ENCODE measurements at regions not wholly inside any gene's neighbourhood (a gene's known extent, or its start where the extent isn't known, plus 50 kb on each side); places are given as distances from the start of the nearest gene placed in this dataset.
"Not testable (repeated sequence)": the region's sequence is repeated elsewhere in the genome, so short reads cannot be mapped to it uniquely, and the experiment has no call there.

DNA sequence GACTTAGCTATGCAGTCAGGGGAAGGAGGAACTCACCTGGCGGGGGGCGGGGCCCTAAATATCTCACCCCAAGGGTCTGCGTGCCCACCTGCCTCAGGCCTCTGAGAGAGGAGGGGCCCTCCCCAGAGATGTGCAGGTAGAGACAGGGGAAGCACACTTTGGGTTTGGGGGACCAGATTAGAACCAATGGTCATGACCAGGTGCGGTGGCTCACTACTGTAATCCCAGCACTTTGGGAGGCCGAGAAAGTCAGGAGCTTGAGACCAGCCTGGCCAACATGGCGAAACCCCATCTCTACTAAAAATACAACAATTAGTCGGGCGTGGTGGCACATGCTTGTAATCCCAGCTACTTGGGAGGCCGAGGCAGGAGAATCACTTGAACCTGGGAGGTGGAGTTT, 246.4 kb upstream of the TCERG1L start:
- not testable (repeated sequence) for DNase-seq (ENCODE audit: low read depth in 2 of 3, low spot score in 2 of 3)

DNA sequence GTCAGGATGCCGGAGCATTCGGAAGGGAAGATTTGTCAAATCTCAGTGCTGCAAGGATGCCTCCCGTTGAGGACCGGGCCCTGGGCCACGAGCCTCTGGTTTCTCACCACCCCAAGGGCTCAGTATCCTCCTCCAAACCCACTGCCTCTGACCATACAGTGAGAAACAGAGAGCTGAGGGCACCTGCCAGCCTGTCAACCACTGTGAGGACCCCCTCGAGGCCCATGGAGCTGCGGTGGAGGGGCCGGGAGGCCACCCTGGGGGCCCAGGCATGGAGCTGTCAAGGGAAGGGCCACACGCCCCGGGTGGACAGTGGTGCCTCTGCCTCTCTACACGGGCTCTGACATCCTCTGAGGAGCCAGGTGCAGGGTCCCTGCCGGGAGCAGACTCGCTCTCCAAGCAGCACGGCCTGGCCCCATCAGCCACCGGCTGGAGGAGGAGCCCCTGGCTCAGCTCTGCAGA, 248.0 kb upstream of the TCERG1L start:
- DNase-seq (ENCODE audit: low read depth in 2 of 3, low spot score in 2 of 3) = no peak

DNA sequence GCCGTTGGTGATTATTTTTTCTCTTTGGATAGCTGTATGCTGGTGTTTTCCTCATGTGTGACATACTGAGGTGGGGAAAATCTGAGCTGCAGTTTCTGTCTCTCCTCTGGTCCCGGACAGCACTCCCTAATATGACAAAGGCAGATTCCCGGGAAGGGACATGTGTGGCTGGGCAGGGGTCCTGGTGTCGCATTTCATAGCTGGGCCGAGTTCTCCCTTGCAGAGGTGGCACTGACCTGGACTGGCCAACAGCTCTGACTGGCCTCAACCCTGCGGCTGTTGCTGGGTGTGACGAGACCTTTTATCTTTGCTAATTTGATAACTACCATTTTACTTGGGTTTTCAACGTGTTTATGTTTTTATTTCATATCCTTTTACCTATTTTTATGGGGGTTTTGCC, 248.6 kb upstream of the TCERG1L start:
- no peak for DNase-seq (ENCODE audit: low read depth in 2 of 3, low spot score in 2 of 3)

DNA sequence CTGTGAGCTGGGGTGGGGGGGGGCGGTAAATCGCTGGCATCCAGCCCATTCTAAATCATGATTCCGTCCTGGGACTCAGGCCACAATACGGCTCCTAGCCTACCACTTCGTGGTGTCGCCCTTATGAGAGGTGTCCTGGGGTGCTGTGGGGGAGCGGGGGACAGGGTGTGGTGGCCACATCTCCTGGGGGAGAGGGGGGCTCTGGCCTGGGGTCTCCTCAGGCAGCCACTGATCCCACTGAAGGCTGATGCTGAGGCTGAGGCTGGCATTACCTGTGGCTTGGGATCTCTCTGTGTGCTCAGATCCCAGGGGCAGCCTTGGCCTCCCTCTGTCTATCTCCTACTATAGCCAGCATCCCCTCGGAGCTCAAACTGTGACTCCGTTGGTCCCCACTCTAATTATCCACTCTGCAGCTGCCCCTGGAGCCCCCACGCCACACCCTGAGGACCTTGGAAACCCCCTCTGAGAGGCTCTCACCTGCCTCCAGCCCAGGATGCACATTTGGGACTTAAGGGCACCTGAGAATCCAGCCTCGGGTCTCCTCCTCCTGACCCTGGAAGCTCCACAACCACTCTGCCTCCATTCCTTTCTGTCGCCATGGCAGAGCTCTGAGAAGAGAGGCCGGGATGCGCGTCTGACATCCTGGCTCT, 249.3 kb upstream of the TCERG1L start:
- DNase-seq (ENCODE audit: low read depth in 2 of 3, low spot score in 2 of 3) = no peak

DNA sequence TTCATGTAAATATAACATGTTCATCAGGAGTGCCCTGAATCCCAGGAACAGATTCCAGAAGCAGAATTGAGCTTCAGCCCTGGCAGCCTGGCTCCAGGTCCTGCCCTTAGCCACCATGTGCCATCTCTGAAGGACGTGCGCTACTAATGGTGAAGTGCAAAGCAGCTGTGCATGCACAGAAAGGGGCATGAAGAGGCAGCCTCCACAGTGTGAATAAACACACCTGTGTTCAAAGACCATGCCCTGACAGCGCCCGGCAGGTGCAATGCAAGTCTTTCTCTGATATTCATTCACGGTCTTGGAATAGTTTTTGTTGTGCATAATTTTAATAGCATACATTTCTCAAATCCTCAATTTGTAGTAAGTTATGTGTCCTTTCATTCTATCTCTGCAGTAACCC, 250.4 kb upstream of the TCERG1L start:
- DNase-seq (ENCODE audit: low read depth in 2 of 3, low spot score in 2 of 3) = no peak

DNA sequence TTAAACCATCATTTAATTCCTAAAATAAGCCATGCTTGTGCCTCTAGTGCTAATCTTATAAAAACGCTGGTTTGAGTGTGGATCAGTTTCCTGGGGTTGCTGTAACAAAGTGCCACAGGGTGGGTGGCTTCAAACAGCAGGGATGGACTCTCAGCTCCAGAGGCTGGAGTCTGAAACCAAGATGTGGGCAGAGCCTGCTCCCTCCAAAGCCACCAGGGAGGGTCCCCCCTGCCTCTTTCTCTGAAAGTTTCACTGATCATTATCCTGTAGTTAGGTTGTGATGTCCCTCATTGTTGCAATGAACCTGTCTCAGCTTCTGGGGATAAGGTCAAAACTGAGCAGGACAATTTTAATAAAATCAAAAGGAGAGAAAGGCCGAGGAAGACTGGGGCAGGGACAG, 251.9 kb upstream of the TCERG1L start:
- no peak for DNase-seq (ENCODE audit: low read depth in 2 of 3, low spot score in 2 of 3)

DNA sequence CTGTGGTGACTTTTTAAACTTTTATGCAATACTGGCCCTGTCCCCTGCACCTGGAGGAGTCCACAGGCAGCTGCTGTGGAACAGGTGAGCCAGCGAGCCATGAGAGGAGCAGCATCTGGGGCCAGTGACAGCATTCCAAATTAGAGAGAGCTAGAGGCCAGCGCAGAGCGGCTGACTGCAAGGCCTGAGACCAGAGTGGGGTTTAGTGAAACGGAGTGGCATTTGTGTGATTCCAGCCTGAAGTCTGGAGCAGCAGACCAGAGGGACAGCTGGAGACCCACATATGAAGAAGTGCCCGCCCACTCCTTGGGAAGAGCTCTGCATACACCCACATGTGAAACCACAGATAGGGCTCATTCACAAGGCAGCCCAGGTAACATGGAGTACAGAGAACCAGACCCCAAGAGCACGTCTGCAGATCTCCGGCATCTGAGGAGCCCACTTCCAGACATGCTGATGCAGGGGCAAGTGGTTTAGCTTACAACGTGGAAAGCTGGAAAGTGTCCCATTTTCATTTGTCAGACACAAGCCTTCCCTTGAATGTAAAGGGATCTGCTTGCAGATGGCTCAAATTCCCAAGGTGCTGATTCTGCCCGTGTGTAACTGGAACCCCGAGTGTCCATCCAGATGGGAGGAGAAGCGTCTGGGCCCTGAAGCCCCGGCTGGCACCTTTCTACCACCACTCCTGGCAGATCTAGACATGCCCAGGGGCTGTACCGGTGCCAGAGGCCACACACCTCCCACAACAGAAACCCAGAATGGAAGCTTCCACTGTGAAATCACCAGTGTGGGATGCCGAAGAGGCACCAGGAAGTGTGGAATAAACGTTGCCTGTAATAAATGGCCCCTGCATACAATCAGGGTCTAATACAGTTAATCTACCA, 256.0 kb upstream of the TCERG1L start:
- no peak for DNase-seq (ENCODE audit: low read depth in 2 of 3, low spot score in 2 of 3)

DNA sequence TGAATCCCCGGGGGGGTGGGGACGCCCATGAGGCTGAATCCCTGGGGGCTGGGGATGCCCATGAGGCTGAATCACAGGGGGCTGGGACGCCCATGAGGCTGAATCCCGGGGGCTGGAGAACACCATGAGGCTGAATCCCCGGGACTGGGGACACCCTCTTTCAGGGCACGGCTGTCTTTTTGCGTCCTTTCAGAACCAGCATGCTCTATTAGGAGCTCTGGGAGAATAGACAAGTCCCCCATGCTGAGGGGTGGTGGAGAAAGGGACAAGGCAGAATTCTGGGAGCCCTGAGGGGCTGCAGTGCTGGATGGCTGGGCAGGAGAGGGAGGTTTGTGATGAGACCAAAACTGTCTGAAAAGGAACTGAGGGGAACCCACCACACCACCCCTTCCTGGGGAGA, 257.3 kb upstream of the TCERG1L start:
- no peak for DNase-seq (ENCODE audit: low read depth in 2 of 3, low spot score in 2 of 3)

DNA sequence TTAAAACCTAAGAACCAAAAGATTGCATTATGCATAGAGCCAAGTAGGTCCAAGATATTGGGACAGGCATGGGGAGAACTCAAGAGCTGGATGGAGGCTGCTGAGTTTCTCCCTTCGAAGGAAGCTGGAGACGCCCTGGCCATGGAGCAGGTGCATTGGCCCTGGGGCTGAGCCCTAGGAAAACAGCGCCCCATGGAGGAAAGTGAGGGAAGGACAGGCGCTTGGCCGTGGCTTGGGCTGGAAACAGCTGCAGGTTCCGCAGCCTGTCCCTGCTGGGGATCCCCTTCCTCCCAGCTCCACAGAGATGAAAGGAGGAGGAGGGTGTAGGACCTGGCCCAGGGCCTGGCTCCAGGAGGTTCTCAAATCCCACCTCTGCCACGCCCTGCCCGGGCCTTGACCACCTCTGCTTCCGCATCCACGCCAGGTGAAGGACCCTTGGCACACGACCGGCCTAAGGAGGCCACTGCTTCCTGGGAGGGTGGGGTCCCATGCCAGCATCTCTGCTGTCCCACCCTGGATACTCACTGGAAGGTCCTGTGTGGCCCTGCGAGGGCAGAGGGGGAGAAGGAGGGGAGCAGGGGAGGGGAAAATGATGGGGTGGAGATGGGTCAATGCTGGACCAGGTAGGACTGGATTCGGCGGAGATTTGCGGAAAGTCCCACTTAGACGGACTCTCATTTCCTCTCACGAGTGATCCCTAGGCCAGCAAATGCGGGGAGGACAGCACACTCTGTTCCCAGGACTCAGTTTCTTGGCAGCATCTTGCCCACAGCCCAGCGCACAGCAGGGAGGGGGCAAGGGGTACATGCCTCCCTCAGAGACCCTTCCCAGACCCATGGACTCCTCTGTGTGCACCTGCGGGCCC, 258.6 kb upstream of the TCERG1L start:
- DNase-seq (ENCODE audit: low read depth in 2 of 3, low spot score in 2 of 3) = no peak

DNA sequence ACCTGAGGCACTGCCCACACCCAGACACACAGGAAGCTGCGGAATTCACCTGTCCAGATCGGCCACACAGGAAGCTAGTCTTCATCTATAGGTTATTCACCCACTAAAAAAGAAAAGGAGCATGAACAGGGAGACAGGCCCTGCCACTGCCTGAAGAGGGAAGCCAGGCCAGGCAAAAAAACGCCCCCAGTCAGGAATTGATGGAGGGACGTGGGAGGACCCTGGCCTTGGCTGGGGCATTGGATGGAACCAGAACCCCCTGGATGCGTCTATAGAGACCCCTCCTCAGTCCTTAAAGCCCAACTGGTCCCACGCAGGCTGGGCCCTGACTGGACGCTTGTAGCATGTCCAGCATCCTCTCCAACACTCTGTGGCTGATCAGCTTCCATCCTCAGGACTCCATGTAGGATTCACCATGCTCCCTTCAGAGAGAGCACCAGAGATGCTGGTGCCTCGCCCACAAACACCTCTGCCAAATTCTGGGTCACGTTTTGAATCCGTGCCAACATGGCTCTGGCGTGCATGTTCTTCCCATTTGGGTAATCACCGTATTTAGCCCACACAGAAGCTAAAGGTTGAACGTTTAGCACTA, 259.3 kb upstream of the TCERG1L start:
- no peak for DNase-seq (ENCODE audit: low read depth in 2 of 3, low spot score in 2 of 3)

DNA sequence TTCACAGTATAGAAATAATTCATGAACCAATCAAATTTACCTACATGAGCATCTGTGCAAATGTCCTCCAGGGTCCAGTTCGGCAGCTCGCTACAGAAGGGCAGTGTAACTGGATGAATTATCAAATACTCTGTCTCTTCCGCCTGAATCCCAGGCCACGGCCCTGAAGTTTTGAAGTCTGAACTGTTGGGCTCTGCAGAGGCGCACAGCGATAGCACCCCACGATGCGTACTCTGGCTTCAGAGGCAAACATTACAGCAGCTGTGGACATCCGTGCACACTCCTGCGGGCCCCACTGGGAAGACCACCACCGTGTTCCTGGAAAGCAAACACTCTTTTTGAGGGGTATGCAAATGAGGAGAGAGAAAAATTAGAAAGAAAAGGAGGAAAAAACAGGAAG, 259.8 kb upstream of the TCERG1L start:
- no peak for DNase-seq (ENCODE audit: low read depth in 2 of 3, low spot score in 2 of 3)

DNA sequence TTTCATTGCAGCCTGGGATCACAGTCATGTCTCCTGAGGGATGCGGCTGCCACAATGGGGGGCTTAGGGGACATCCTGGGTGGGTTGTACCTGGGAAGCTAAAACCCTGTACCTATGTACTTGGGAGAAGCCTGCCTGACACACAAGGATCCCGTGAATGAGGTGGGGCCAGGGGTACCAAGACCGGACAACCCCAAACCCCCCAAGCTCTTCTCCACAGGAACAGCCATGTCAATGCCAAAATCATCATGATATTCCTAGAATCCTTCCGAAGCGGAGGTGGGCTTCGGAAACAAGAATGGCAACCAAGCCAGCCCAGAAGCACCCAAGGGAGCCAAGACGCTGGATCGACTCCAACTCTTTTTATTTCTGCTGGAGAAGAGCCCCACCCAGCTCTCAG, 260.3 kb upstream of the TCERG1L start:
- no peak for DNase-seq (ENCODE audit: low read depth in 2 of 3, low spot score in 2 of 3)

DNA sequence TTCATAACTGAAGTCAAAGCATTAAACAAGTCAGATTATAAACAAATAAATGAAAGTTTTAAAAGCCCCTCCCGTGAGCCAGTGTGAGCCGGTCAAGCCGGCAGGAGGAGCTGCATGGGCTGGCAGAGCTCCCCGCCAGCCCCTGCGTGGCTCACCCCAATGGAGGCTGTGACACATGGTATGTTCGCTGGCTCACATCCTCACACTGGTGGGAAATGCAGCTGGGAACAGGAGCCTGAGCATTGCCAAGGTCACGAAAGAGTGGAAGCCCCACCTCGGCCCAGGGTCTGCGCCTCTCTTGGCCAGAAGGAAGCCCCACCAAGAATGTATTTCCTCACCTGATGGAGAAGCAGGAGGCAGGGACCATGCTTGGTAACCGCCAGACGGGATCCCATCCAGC, 261.7 kb upstream of the TCERG1L start:
- DNase-seq (ENCODE audit: low read depth in 2 of 3, low spot score in 2 of 3) = no peak

DNA sequence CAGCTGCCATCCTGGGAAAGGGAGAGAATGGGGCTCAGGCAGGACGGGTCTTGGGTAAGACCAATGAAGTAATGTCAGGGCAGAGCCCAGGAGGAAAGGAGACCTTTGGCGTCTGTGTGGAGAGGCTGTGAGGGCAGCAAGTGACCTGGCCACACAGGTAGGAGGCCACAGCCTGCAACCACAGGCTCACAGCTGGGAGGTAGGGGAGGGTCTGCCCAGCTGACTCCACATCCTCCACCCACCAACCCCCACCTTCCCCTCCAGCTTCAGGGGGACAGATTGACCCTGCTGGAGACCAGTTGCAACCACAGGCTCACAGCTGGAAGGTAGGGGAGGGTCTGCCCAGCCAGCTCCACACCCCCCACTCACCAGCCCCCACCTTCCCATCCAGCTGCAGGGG, 262.2 kb upstream of the TCERG1L start:
- DNase-seq (ENCODE audit: low read depth in 2 of 3, low spot score in 2 of 3) = no peak

DNA sequence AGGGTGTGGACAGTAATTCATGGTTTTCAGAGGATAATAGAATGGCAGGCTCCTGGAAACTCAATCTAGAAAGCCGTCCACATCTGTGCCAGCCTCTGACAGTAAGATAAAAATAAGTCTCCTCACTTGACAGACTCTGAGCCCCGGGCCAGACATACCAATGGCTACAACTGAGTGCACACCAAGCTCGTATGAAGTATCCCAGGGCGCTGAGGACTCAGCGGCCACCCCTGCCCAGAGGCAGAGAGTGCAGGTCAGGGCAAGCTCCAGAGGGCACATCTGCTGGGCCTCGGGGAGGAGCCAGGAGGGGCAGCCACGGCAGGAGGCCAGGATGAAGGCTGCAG, 262.8 kb upstream of the TCERG1L start:
- no peak for DNase-seq (ENCODE audit: low read depth in 2 of 3, low spot score in 2 of 3)

DNA sequence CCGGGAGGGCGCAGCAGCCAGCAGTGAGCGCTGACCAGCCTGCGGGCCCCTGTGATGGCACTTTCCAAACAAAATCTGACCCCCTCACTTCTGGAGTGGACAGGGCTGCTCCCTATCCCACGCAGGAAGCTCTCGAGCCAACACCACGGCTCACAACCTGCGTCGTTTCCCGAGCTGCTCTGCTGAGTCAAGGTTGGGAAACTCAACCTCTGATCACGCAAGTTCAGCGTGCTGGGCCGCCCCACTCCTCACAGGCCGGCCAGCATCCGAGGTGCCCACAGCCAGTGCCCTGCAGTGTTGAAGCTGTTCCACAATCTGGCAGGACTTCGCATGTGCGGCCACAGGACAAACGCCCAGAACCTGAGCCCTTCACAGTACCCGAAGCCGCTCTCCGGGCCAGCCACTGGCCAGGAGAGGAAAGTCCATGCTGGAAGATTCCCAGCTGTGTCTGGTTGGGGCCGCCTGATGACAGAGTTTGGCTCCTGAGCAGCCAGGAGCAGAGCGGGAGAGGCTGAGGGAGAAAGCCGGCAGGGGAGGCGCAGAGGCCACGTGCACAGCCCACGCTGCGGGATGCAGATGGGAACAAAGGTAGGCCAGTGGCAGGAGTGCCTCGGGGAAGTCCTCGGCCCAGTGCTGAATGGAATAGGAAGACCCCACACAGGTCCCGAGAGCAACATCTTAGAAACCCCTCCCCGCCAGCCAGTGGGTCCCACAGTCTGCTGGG, 263.3 kb upstream of the TCERG1L start:
- no peak for DNase-seq (ENCODE audit: low read depth in 2 of 3, low spot score in 2 of 3)

DNA sequence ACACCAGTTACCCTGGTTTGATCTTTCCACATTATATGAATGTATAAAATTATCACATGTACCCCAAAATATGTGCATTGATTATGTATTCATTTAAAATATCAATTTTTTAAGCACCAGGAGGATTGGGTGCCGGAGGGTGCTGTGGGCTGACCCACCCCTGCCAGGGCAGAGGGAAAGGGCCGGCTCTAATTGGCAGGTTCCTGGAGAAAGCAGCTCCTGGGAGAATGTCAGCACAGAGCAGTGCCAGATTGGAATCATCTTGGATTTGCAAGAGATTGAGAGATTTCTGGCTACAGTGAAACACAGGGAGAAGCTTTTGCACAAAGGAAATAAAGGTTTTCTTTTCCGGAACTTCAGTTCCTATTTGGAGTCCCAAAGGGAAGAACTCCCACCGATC, 264.4 kb upstream of the TCERG1L start:
- DNase-seq (ENCODE audit: low read depth in 2 of 3, low spot score in 2 of 3) = no peak

DNA sequence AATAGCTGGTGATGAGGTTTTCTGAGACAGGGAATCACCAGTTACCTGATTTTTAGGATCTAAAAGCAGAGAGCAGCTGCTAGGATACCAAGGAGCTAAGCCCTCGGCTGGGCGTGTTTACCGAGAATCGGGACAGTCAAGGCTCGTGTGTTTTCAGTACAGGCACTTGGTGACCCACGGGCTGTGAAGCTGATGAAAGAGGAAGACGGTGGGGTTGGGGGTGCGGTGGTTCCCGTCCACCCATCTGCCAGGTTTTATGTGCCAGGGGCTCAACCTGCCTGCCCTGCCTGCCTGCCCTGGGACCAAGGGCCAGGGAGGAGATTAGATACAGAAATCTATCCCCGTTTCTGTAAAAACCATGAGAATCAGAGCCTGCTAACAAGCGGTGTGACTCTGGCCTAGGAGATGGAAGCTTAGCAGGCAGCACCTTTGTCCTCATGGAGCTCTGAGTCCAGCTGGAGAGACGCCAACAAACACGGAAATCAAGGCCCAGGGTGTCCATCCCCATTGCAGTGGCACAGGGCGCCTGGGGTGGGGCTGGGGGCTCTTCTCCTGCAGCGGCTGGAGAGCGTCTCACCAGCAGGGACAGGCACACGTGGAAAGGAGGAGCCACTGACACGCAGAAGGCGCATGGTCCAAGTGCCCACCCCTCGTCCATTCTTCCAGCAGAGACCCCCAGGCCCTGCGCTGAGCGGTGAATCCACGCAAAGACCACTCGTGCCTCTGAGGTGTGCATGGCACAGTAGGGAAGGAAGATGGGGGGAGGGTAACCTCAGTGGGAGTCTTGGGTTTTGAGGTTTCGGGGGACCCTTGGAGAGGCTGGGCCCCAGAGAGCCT, 265.0 kb upstream of the TCERG1L start:
- DNase-seq (ENCODE audit: low read depth in 2 of 3, low spot score in 2 of 3) = no peak

DNA sequence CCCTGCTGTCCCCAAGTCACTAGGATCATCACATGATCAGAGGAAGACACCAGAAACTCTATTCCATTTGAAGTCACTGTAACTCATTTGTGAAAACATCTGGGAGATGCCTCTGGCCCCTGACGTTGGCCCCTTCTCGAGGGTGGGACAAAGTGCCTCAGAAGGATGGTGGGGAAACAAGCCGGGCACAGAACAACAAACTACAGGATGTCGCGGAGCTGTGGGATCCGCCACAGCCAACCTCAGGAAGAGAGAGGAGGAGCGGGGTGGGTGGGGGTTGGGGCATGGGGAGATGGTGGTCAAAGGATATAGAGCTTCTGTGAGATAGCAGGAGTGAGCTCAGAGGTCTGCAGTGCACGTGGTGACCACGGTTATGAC, 265.6 kb upstream of the TCERG1L start:
- DNase-seq (ENCODE audit: low read depth in 2 of 3, low spot score in 2 of 3) = no peak
